HG03064 (cell line): ENCODE measurements at regions not wholly inside any gene's neighbourhood (a gene's known extent, or its start where the extent isn't known, plus 50 kb on each side); places are given as distances from the start of the nearest gene placed in this dataset.

ENCODE experiments used
- ATAC-seq: cut with Tn5 transposase; IDR thresholded peaks from one replicate; pipeline ENCODE4 v1.9.1; 2021; ENCODE audit warnings: low read depth; ENCODE audit not compliant: unreplicated experiment

- no peak for ATAC-seq
Observed at GRCh38 chr6:8535519-8535918, 100.2 kb upstream of the SLC35B3 start.

DNA sequence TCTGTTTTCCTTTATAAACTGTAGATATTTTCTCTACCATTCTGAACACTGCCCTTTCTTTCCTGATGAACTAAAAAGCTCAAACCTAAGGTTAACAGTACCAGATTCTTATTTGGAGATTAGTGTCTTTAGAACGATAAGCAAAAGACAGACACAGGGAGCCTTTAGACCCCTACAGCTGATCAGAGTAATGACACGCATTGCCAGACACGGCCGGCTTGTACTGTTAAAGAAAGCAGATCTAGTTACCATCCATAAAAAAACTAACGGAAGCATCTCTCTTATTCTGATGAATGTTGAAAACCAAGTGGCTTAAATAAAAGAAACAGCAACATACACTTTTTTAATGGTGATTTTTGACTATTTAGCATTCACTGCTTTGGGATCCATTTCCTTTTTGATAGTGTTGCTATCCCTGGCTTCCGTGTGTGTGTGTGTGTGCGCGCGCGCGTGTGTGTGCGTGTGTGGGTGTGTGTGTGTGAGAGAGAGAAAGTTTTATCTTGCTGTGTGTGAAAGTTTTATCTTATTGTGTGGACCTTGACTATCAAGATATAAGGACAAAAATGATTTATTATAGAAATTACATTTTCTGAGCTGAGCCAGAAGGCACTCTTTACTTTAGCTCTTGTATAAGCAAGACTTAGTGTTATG, 95.6 kb upstream of the SLC35B3 start:
- ATAC-seq: no peak

DNA sequence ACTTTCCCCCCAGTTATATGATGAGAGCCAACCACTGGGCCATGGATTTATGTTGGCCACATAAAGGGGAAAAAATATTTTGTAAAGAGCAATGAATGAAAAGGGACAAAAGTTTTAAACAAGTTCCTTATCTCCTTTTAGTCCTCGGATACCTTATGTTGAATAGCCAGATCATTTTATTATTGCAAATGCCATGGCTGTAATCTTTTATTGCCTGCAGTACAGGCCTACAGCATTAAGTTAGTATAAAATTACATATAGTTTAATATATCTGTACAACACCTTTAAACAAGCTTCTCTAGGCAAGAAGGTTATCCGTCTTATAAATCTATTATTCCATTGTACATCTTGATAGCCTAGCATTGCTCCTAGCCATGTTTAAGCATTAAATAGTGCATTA, 93.9 kb upstream of the SLC35B3 start:
- no peak for ATAC-seq

DNA sequence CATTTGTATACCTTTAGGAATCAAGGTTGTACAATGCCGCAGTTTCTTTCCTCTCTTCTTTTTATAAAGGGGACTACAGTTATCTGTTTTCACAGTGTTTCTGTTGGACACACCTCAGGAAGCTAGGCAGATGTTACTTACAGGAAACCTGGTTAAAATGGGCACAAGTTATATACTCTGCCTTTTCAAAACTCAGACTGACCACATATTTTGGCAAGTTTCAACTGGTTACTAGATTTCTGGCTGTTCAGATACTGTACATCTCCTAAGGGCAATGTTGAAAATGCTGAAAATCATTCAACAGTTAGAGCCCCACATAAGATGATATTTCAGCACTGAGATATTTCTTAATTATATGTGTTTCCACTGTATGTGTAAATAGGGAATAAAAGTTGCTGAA, 92.5 kb upstream of the SLC35B3 start:
- ATAC-seq: no peak

- ATAC-seq: no peak
Observed at GRCh38 chr6:8526624-8527023, 91.3 kb upstream of the SLC35B3 start.

DNA sequence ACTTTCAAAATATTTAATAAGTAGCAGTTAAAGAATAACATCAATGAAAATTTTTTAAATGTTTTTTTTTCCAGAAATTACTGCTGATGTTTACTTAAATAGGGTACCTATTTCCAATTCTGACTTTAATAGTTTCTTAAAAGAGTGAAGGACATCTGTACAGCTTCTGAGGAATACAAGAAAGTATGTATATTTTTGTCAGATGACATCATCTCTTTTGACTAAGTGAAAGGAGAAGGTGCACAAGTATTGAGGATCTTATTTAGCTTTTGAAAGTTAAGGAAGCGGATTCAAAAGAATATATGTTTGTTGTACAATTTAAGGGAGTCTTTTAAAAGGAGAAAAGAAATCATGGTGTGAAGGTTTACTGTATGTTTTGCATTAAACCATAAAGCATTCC, 90.0 kb upstream of the SLC35B3 start:
- no peak for ATAC-seq

DNA sequence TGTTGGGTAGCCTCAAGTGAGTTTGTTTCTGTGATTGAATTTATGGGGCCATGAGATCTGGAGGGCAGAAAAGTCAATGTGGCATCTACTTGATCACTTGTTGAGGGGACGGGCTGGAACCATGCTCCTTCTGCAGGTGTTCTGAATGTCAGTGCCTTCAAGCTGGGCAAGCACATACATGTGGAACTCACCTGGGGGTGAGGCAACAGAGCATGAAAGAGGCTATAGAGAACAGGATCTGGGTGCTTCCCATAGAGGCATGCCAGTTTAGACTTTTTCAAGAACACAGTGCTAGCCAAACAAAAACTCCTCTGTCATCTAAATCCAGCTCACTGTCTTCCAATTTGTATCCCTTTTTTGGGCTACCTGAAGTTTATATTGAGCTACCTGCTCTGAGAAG, 77.8 kb upstream of the SLC35B3 start:
- no peak for ATAC-seq

DNA sequence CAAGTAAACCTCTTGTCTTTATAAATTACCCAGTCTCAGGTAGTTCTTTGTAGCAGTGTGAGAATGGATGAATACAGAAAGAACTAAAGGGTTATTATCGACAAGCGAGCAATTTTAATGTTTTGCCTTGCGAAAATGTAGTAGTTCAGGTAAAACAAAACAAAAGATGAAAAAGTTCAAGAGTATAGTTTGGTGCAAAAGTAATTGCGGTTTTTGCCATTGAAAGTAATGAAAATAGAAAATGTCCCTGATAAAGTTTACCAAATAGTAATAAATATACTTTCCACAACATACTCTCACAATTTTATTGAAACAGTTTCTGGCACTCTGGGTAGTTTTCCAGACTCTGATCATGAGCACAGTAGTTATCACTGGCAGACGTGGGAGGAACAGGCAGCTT, 71.9 kb upstream of the SLC35B3 start:
- no peak for ATAC-seq

GRCh38 chr6:8506126-8506525, 70.8 kb upstream of the SLC35B3 start:
- ATAC-seq: no peak

GRCh38 chr6:8499540-8499939, 64.2 kb upstream of the SLC35B3 start:
- no peak for ATAC-seq

DNA sequence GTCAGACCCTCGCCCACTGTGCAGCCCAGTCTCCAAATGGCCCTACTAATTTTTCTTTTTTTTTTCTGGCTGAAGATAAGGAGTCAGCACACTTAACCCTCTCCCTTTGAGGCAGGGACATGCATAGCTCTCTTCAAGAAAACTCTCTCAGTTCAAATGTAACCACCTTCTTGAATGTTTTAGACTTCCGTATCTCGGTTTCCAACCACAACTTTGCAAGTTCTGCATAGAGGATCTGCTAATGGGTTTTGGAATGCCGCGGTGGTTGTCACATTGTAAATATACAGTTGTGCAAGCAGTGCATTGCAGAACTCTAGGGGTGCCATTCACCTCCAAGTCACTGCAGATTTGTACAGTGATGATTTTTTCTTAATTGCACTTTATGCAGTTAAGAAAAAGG, 59.4 kb upstream of the SLC35B3 start:
- ATAC-seq: no peak

DNA sequence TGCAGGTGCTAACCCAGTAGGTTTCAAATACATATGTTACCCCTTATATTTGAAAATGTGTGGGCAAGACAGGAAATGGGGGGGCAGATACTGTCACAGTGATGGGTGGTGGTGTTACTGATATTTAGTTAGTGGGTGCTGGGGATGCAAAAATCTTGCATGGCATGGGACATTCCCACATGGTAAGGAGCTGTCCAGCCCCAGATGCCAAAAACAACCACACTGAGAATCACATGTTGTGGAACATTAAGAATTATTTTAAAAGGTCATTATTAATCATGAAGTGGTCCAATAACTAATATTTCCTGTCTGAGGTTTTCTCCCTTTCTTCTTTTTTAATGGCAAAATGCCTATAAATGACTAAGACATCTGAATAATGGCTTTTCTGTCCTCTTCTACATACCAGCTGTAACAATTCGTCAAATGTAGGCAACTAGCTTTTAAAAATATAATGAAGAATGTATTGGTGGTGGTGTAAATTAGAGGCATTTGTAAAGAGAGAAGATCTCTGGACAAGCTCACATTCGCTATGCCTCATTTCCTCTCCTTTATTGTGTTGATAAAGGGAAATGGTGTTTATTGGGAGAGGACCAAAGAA, 57.3 kb upstream of the SLC35B3 start:
- no peak for ATAC-seq
